Dedifferentiated amniotic fluid mesenchymal stem cell (primary cell): ENCODE measurements at regions not wholly inside any gene's neighbourhood (a gene's known extent, or its start where the extent isn't known, plus 50 kb on each side); places are given as distances from the start of the nearest gene placed in this dataset.

Source experiments
- DNase-seq: peaks from one replicate; pipeline ENCODE4 v3.0.0-alpha.2; 2016; ENCODE audit errors: extremely low spot score

- no peak for DNase-seq
Observed at GRCh38 chr20:61121661-61122060, 130.4 kb upstream of the CDH4 start.

GRCh38 chr20:61123286-61123685, 128.8 kb upstream of the CDH4 start:
- DNase-seq = no peak

GRCh38 chr20:61123751-61124368, 128.2 kb upstream of the CDH4 start:
- no peak for DNase-seq

GRCh38 chr20:61125076-61125475, 127.0 kb upstream of the CDH4 start:
- no peak for DNase-seq

- DNase-seq = no peak
Observed at GRCh38 chr20:61125546-61126180, 126.4 kb upstream of the CDH4 start.

GRCh38 chr20:61126369-61127195, 125.5 kb upstream of the CDH4 start:
- DNase-seq = no peak

GRCh38 chr20:61127311-61128039, 124.6 kb upstream of the CDH4 start:
- no peak for DNase-seq

GRCh38 chr20:61128701-61129269, 123.3 kb upstream of the CDH4 start:
- no peak for DNase-seq

- DNase-seq = no peak
Observed at GRCh38 chr20:61129311-61129710, 122.8 kb upstream of the CDH4 start.

GRCh38 chr20:61130156-61130555, 121.9 kb upstream of the CDH4 start:
- no peak for DNase-seq

- no peak for DNase-seq
Observed at GRCh38 chr20:61131944-61132343, 120.1 kb upstream of the CDH4 start.

GRCh38 chr20:61133611-61134010, 118.5 kb upstream of the CDH4 start:
- no peak for DNase-seq

- DNase-seq = no peak
Observed at GRCh38 chr20:61134296-61135030, 117.6 kb upstream of the CDH4 start.

GRCh38 chr20:61135266-61135665, 116.8 kb upstream of the CDH4 start:
- no peak for DNase-seq

- DNase-seq = no peak
Observed at GRCh38 chr20:61135968-61136367, 116.1 kb upstream of the CDH4 start.

- no peak for DNase-seq
Observed at GRCh38 chr20:61138566-61138965, 113.5 kb upstream of the CDH4 start.

- DNase-seq = no peak
Observed at GRCh38 chr20:61139031-61139430, 113.0 kb upstream of the CDH4 start.

- no peak for DNase-seq
Observed at GRCh38 chr20:61140576-61140975, 111.5 kb upstream of the CDH4 start.

GRCh38 chr20:61146023-61146422, 106.0 kb upstream of the CDH4 start:
- no peak for DNase-seq

- no peak for DNase-seq
Observed at GRCh38 chr20:61149636-61150035, 102.4 kb upstream of the CDH4 start.

- DNase-seq = no peak
Observed at GRCh38 chr20:61157301-61157700, 94.8 kb upstream of the CDH4 start.
